OCI-LY1 (cell line): ENCODE measurements at regions not wholly inside any gene's neighbourhood (a gene's known extent, or its start where the extent isn't known, plus 50 kb on each side); places are given as distances from the start of the nearest gene placed in this dataset.

Experiments used
- H2AFZ ChIP-seq: fragments of 200-600 bp; sonication (generic), shearing (Covaris generic); 2 replicates; pipeline ENCODE4 v1.6.0; 2014; ENCODE audit warnings: antibody characterized with exemption, mild to moderate bottlenecking, low read length
- H3F3A ChIP-seq: fragments of 200-600 bp; sonication (generic), shearing (Covaris generic); 2 replicates; pipeline ENCODE4 v1.6.0; 2014; ENCODE audit warnings: mild to moderate bottlenecking, antibody characterized with exemption, low read length, moderate library complexity; ENCODE audit not compliant: insufficient read depth
- H3K27ac ChIP-seq: fragments of 200-600 bp; sonication (generic); 2 replicates; pipeline ENCODE4 v1.5.1; 2014; ENCODE audit warnings: low read length, mixed run types, mild to moderate bottlenecking, low read depth; ENCODE audit not compliant: poor library complexity, severe bottlenecking
- H3K27me3 ChIP-seq: fragments of 200-600 bp; sonication (generic); 2 replicates; pipeline ENCODE4 v1.6.0; 2014; ENCODE audit warnings: antibody characterized with exemption, mild to moderate bottlenecking, low read length, moderate library complexity; ENCODE audit not compliant: insufficient read depth
- H3K36me3 ChIP-seq: fragments of 200-600 bp; sonication (generic); 2 replicates; pipeline ENCODE4 v1.6.1; 2014; ENCODE audit warnings: mild to moderate bottlenecking, antibody characterized with exemption, low read length, moderate library complexity, mixed read lengths; ENCODE audit not compliant: insufficient read depth
- H3K4me1 ChIP-seq: fragments of 200-600 bp; sonication (generic); 2 replicates; pipeline ENCODE4 v1.5.1; 2014; ENCODE audit warnings: mild to moderate bottlenecking, low read length, moderate library complexity; ENCODE audit not compliant: insufficient read depth, severe bottlenecking
- H3K4me2 ChIP-seq: fragments of 200-600 bp; sonication (generic), shearing (Covaris generic); 2 replicates; pipeline ENCODE4 v1.6.1; 2014; ENCODE audit warnings: low read length
- H3K4me3 ChIP-seq: fragments of 200-600 bp; sonication (generic); 2 replicates; pipeline ENCODE4 v1.5.1; 2014; ENCODE audit warnings: low read length, low read depth, mild to moderate bottlenecking, mixed read lengths; ENCODE audit not compliant: poor library complexity, severe bottlenecking
- H3K79me2 ChIP-seq: fragments of 200-600 bp; shearing (Covaris generic); 2 replicates; pipeline ENCODE4 v1.6.1; 2016; ENCODE audit warnings: mixed run types, low read length, mixed read lengths; ENCODE audit not compliant: insufficient read depth
- H3K9ac ChIP-seq: fragments of 200-600 bp; sonication (generic), shearing (Covaris generic); 2 replicates; pipeline ENCODE4 v1.6.1; 2014; ENCODE audit warnings: mild to moderate bottlenecking, low read length, mixed read lengths
- H3K9me2 ChIP-seq: fragments of 200-600 bp; sonication (generic), shearing (Covaris generic); 2 replicates; pipeline ENCODE4 v1.6.1; 2014; ENCODE audit warnings: low read depth, mild to moderate bottlenecking, low read length, mixed read lengths
- H3K9me3 ChIP-seq: fragments of 200-600 bp; shearing (Covaris generic); 2 replicates; pipeline ENCODE4 v1.6.1; 2014; ENCODE audit warnings: low read length, mixed read lengths
- H4K20me1 ChIP-seq: fragments of 200-600 bp; sonication (generic), shearing (Covaris generic); 2 replicates; pipeline ENCODE4 v1.6.0; 2016; ENCODE audit warnings: mild to moderate bottlenecking, low read length; ENCODE audit not compliant: insufficient read depth
- EZH2 ChIP-seq: fragments of 200-600 bp; sonication (generic), shearing (Covaris generic); IDR thresholded peaks from 2 replicates; pipeline ENCODE4 v1.8.0; 2017; ENCODE audit warnings: borderline replicate concordance, mixed run types, mild to moderate bottlenecking, antibody characterized with exemption, low read length, moderate library complexity, mixed read lengths
- TF ChIP-seq, protein P1 (sequence below): fragments of 200-600 bp; sonication (generic), shearing (Covaris generic); IDR thresholded peaks from 2 replicates; pipeline ENCODE4 v1.5.1; 2017; ENCODE audit warnings: mild to moderate bottlenecking, antibody characterized with exemption, low read length, moderate library complexity, mixed read lengths

DNA sequence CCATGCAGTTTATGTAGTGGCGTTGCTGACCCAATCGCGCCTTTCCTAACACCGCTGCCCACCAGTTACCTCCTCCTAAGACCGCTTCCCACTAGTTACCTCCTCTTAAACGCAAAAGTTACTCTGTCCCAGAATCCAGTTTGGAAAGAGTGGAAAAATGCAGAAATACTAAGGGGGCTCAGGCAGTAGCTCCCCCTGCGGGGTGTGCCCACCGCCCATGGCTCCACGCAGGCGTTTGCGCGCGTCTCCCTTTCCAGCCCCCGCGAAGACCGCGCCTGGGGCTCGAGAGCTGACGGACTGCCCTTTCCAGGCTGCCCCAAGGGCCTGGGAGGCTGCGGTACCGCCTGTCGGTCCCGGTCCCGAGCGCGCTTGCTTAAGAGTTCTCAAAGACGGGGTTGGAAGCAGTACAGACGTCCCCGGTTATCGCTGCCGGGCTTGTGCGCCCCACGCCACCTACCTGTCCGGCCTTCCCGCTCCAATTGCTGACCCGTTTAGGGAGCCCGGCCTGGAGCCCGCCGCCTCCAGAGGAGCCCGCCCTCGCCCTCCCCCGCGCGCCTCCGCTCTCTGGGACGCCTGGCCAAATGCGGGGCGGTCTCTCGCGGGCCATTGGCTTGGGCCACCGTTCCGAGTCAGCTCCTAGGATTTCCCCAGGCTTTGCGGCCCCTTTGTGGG lies 414.1 kb upstream of the ESRRG start:
- no peaks in the 10 kb centered on the region for H3K9me3 ChIP-seq
- H3K4me1 ChIP-seq: no peaks in the 10 kb centered on the region
- no peaks in the 10 kb centered on the region for H4K20me1 ChIP-seq
- no peak overlapping the region for H3K4me3 ChIP-seq
- H3K9ac ChIP-seq: no peak overlapping the region
- H2AFZ ChIP-seq: no peak overlapping the region
- H3K9me2 ChIP-seq: no peaks in the 10 kb centered on the region
- H3K27ac ChIP-seq: no peak overlapping the region
- H3K4me2 ChIP-seq: no peak overlapping the region
- no peaks in the 10 kb centered on the region for H3K79me2 ChIP-seq
- H3F3A ChIP-seq: no peaks in the 10 kb centered on the region
- no peaks in the 10 kb centered on the region for H3K36me3 ChIP-seq
- TF ChIP-seq EZH2: no peak
- TF ChIP-seq, protein P1, sequence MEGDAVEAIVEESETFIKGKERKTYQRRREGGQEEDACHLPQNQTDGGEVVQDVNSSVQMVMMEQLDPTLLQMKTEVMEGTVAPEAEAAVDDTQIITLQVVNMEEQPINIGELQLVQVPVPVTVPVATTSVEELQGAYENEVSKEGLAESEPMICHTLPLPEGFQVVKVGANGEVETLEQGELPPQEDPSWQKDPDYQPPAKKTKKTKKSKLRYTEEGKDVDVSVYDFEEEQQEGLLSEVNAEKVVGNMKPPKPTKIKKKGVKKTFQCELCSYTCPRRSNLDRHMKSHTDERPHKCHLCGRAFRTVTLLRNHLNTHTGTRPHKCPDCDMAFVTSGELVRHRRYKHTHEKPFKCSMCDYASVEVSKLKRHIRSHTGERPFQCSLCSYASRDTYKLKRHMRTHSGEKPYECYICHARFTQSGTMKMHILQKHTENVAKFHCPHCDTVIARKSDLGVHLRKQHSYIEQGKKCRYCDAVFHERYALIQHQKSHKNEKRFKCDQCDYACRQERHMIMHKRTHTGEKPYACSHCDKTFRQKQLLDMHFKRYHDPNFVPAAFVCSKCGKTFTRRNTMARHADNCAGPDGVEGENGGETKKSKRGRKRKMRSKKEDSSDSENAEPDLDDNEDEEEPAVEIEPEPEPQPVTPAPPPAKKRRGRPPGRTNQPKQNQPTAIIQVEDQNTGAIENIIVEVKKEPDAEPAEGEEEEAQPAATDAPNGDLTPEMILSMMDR: no peak
- H3K27me3 ChIP-seq: no peaks in the 10 kb centered on the region

DNA sequence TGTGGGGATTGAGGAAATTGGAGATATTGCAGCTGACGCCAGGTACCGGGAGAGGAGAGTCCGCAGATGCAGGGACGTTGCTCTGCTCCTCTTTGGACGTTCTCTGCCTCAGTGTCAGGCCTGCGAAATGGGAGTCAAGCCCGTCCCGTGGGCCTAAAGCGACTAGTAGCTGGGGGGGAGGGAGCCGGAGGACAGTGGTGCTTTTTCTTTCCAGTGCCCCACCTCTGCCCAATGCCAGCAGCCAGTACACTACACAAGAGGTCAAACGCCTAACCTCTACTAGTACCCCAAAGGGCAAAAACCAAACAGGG lies 413.6 kb upstream of the ESRRG start:
- Histone ChIP-seq H3K4me3 (no peak overlapping the region), H3K9me3 (no peaks in the 10 kb centered on the region), H2AFZ (no peak overlapping the region)

DNA sequence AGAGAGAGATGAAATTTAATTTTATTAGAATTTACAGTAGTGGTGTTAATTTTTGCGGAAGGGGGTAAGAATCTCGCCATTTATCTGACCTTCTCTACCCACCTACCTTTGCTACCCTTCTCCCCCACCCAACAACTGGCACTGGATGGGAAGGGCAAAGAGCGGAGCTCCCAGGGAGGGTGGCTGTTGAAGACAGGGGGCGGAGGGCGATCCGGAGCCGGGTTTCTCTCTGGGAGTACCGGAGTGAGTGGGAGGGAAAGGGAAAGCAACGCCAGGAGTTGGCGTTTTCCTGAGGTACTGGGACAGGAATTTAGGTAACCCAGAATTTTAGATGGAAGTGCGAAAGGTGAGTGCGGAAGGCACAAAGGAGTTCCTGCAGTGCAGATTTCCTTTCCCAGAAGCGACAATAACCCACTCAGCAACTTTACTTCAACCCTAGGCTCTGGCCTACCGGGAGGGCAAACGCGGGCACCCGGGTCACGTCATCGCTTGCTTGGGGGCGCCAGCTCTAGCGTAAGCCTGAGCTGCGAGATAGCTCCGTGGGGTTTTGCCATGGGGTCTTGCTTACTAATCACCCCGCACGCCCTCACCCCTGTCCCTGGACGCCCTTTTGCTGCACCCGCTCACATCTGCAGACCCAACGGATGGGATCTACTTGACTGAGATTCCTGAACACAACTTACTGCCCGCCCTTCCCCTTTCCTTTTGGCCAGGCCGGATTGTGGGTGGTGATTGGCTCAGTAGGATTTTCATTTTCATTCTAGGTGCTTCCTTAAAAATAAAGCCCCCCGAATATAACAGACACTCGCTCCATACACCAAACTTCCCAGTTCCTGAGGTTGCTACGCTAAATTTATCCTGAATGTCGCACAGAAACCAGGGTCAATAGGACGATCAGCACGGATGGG lies 413.0 kb upstream of the ESRRG start:
- no peak overlapping the region for H3K4me3 ChIP-seq
- no peaks in the 10 kb centered on the region for H3K27me3 ChIP-seq
- no peak overlapping the region for H3K4me2 ChIP-seq
- H3K79me2 ChIP-seq: no peaks in the 10 kb centered on the region
- H4K20me1 ChIP-seq: no peaks in the 10 kb centered on the region
- TF ChIP-seq EZH2: no peak
- H3F3A ChIP-seq: no peaks in the 10 kb centered on the region
- no peak overlapping the region for H3K27ac ChIP-seq
- no peaks in the 10 kb centered on the region for H3K36me3 ChIP-seq
- H2AFZ ChIP-seq: no peak overlapping the region
- H3K4me1 ChIP-seq: no peaks in the 10 kb centered on the region
- H3K9me3 ChIP-seq: no peaks in the 10 kb centered on the region
- H3K9ac ChIP-seq: no peak overlapping the region
- no peaks in the 10 kb centered on the region for H3K9me2 ChIP-seq

More for the DNA sequence above, 413.6 kb upstream of the ESRRG start:
- H3K9ac ChIP-seq: no peak overlapping the region
- no peaks in the 10 kb centered on the region for H3F3A ChIP-seq
- no peaks in the 10 kb centered on the region for H3K36me3 ChIP-seq
- H3K27ac ChIP-seq: no peak overlapping the region
- TF ChIP-seq, protein P1: no peak
- TF ChIP-seq EZH2: no peak
- H3K79me2 ChIP-seq: no peaks in the 10 kb centered on the region
- H3K4me2 ChIP-seq: no peak overlapping the region
- no peaks in the 10 kb centered on the region for H3K9me2 ChIP-seq
- no peaks in the 10 kb centered on the region for H3K27me3 ChIP-seq
- H3K4me1 ChIP-seq: no peaks in the 10 kb centered on the region
- H4K20me1 ChIP-seq: no peaks in the 10 kb centered on the region

DNA sequence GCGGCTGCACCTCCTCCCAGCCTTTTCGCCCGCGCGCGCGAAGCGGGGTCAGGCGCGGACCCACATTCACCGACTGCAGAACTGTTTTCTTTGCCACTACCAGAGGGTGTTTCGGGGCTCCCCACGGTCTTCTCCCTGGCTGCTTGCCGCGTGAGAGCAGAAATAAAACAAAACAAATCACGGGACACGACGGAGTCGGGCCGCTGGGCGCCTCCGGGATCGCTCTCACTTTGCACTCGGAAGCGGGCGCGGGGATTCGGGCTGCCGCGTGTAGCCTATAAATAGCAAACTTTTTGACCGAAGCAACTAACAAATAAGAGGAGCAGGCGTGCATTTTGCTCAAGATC lies 412.3 kb upstream of the ESRRG start:
- H3F3A ChIP-seq: no peaks in the 10 kb centered on the region
- no peaks in the 10 kb centered on the region for H3K9me2 ChIP-seq
- H2AFZ ChIP-seq: no peak overlapping the region
- no peak for TF ChIP-seq EZH2
- TF ChIP-seq, protein P1: no peak
- H3K4me3 ChIP-seq: no peak overlapping the region
- no peaks in the 10 kb centered on the region for H3K9me3 ChIP-seq
- H3K27ac ChIP-seq: no peak overlapping the region
- H3K9ac ChIP-seq: no peak overlapping the region
- H3K4me2 ChIP-seq: no peak overlapping the region
- no peaks in the 10 kb centered on the region for H3K4me1 ChIP-seq
- no peaks in the 10 kb centered on the region for H4K20me1 ChIP-seq
- H3K27me3 ChIP-seq: no peaks in the 10 kb centered on the region
- no peaks in the 10 kb centered on the region for H3K79me2 ChIP-seq
- H3K36me3 ChIP-seq: no peaks in the 10 kb centered on the region
